ENCODE measurements at regions not wholly inside any gene's neighbourhood (a gene's known extent, or its start where the extent isn't known, plus 50 kb on each side); places are given as distances from the start of the nearest gene placed in this dataset.

DNA sequence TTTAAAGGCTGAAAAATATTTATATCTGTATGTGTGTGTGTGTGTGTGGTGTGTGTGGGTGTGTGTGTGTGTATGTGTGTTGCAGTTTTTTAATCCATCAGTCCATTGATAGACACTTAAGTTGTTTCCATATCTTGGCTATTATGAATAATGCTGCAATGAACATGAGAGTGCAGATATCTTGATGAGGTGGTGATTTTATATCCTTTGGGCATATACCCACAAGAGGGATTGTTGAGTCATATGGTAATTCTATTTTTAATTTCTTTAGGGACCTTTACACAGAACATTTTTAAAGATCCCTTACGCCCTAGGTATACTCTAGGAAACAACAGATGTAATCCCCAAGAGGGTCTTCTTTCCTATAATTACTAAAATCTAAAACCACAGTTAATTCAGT lies 154.5 kb upstream of the CLEC14A start:
- DNase-seq (ENCODE audit: extremely low spot score) = no peak
- ChIA-PET POLR2A (no interaction called here), CTCF (no interaction called here)
- TF ChIP-seq FOXM1 (IDR thresholded peaks at IDR 0.05; ENCODE audit: borderline replicate concordance) (no peak), L3MBTL2 (conservative IDR thresholded peaks at IDR 0.05) (no peak)

GRCh38 chr14:38409071-38409705 lies 153.3 kb upstream of the CLEC14A start:
- CTCF ChIA-PET = no interaction called here
- POLR2A ChIA-PET = no interaction called here
- no peak for TF ChIP-seq LEF1 (IDR thresholded peaks at IDR 0.05; ENCODE audit: borderline replicate concordance)
- no peak for TF ChIP-seq SP1 (IDR thresholded peaks at IDR 0.05)
- no peak for TF ChIP-seq BHLHE40 (IDR thresholded peaks at IDR 0.05; ENCODE audit: borderline replicate concordance)
- no peak for TF ChIP-seq HDGF (IDR thresholded peaks at IDR 0.05; ENCODE audit: borderline replicate concordance)
- no peak for TF ChIP-seq NFRKB (IDR thresholded peaks at IDR 0.05)
- DNase-seq (ENCODE audit: extremely low spot score) = no peak

GRCh38 chr14:38405851-38406635 lies 150.2 kb upstream of the CLEC14A start:
- DNase-seq (ENCODE audit: extremely low spot score) = peak; percentile 9
- CTCF ChIA-PET = no interaction called here
- TF ChIP-seq TARDBP (IDR thresholded peaks at IDR 0.05) = no peak
- TF ChIP-seq SUZ12 (IDR thresholded peaks at IDR 0.05) = no peak
- no peak for TF ChIP-seq FOXM1 (IDR thresholded peaks at IDR 0.05; ENCODE audit: borderline replicate concordance)
- no peak for TF ChIP-seq NFRKB (IDR thresholded peaks at IDR 0.05)
- no peak for TF ChIP-seq SP1 (IDR thresholded peaks at IDR 0.05)
- TF ChIP-seq CTBP1 (IDR thresholded peaks at IDR 0.05; ENCODE audit: borderline replicate concordance) = no peak
- TF ChIP-seq HDGF (IDR thresholded peaks at IDR 0.05; ENCODE audit: borderline replicate concordance) = no peak
- no peak for TF ChIP-seq LEF1 (IDR thresholded peaks at IDR 0.05; ENCODE audit: borderline replicate concordance)
- TF ChIP-seq PKNOX1 (IDR thresholded peaks at IDR 0.05) = no peak
- TF ChIP-seq L3MBTL2 (conservative IDR thresholded peaks at IDR 0.05) = no peak
- no peak for TF ChIP-seq BHLHE40 (IDR thresholded peaks at IDR 0.05; ENCODE audit: borderline replicate concordance)
- TF ChIP-seq FOXA1 (IDR thresholded peaks at IDR 0.05) = no peak
- no peak for TF ChIP-seq FOXK2 (IDR thresholded peaks at IDR 0.05)
- TF ChIP-seq ZNF384 (IDR thresholded peaks at IDR 0.05) = no peak
- no peak for TF ChIP-seq ARNT (IDR thresholded peaks at IDR 0.05)

DNA sequence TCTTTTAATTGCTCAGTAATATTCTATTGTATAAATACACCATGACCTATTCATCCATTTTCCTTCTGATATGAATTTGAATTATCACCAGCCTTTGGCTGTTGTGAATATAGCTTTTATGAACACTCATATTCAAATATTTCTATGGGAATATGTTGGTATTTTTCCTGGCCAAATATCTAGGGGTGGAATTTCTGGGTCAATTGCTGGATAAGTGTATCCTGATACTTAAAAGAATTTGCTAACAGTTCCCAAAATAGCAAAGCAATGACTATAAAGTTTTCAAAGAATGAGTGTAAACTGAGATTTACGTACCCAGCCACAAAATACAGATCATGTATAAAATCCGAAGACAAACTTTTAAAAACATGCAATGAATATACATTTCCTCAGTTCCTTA lies 148.7 kb upstream of the CLEC14A start:
- ChIA-PET CTCF (interaction anchor here (0.6 kb wide), 1 partner anchor 60 kb away, joined by 3 read pairs; no protein-coding TSS in a partner anchor), POLR2A (no interaction called here)
- DNase-seq (ENCODE audit: extremely low spot score) = no peak
- TF ChIP-seq FOXK2 (IDR thresholded peaks at IDR 0.05) = no peak

More at GRCh38 chr14:38405851-38406635, 150.2 kb upstream of the CLEC14A start:
- POLR2A ChIA-PET = no interaction called here

DNA sequence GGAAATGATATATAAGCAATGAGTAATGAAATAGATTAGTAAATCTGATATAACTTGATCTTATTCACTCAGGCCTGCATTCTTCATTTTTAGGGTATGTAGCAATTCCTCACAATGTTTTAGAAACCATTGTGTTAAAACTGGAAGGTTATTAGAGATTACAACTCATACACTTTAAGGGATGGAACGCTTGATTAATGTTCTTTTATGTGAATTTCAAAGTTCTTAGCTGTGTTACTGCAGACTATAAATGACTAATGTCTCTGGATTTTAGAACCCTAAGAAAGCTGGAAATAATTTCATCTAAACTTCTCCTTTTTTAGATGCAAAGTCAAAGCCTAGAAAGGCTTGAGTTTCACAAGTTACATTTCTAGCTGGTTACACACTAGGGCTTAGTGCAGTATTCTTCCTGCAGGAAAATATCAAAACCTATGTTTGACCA lies 148.2 kb upstream of the CLEC14A start:
- TF ChIP-seq TARDBP (IDR thresholded peaks at IDR 0.05) (no peak), SP1 (IDR thresholded peaks at IDR 0.05) (no peak), L3MBTL2 (conservative IDR thresholded peaks at IDR 0.05) (no peak), SUZ12 (IDR thresholded peaks at IDR 0.05) (no peak), NFRKB (IDR thresholded peaks at IDR 0.05) (no peak), FOXK2 (IDR thresholded peaks at IDR 0.05) (no peak), LEF1 (IDR thresholded peaks at IDR 0.05; ENCODE audit: borderline replicate concordance) (no peak), FOXA1 (IDR thresholded peaks at IDR 0.05) (no peak)
- ChIA-PET CTCF (no interaction called here), POLR2A (no interaction called here)
- no peak for DNase-seq (ENCODE audit: extremely low spot score)

DNA sequence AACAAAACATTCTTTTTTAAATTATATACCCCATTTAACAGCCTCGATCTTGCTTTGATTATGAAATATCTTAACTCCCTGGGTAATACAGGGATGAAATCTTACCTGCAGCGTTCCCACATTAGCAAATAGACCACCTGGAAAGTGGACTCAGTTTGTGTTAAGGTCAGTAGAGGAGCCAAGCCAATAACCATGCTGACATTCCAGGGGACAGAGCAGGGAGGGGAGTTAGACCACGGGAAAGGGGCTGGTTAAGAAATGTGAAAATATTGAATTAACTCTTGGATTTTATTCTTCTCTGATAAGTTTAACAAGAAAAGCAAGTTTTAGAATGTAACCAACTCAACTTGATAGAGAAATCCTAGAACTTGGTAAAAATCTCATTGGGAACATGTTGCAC lies 144.9 kb upstream of the CLEC14A start:
- ChIA-PET POLR2A (no interaction called here), CTCF (no interaction called here)
- DNase-seq (ENCODE audit: extremely low spot score) = no peak
- TF ChIP-seq SUZ12 (IDR thresholded peaks at IDR 0.05) (no peak), L3MBTL2 (conservative IDR thresholded peaks at IDR 0.05) (no peak), PKNOX1 (IDR thresholded peaks at IDR 0.05) (no peak), BHLHE40 (IDR thresholded peaks at IDR 0.05; ENCODE audit: borderline replicate concordance) (no peak), FOXM1 (IDR thresholded peaks at IDR 0.05; ENCODE audit: borderline replicate concordance) (no peak), LEF1 (IDR thresholded peaks at IDR 0.05; ENCODE audit: borderline replicate concordance) (no peak), FOXK2 (IDR thresholded peaks at IDR 0.05) (no peak), NFRKB (IDR thresholded peaks at IDR 0.05) (no peak), TARDBP (IDR thresholded peaks at IDR 0.05) (no peak), ZNF384 (IDR thresholded peaks at IDR 0.05) (no peak), ARNT (IDR thresholded peaks at IDR 0.05) (no peak), FOXA1 (IDR thresholded peaks at IDR 0.05) (no peak), HDGF (IDR thresholded peaks at IDR 0.05; ENCODE audit: borderline replicate concordance) (no peak), CTBP1 (IDR thresholded peaks at IDR 0.05; ENCODE audit: borderline replicate concordance) (no peak)

- DNase-seq (ENCODE audit: extremely low spot score) = no peak
- no peak for TF ChIP-seq L3MBTL2 (conservative IDR thresholded peaks at IDR 0.05)
- no peak for TF ChIP-seq NFRKB (IDR thresholded peaks at IDR 0.05)
- no peak for TF ChIP-seq HDGF (IDR thresholded peaks at IDR 0.05; ENCODE audit: borderline replicate concordance)
- TF ChIP-seq ZNF384 (IDR thresholded peaks at IDR 0.05) = no peak
- TF ChIP-seq ARNT (IDR thresholded peaks at IDR 0.05) = no peak
- no peak for TF ChIP-seq TARDBP (IDR thresholded peaks at IDR 0.05)
- ChIA-PET CTCF (no interaction called here), POLR2A (no interaction called here)
These were observed 143.8 kb upstream of the CLEC14A start for GRCh38 chr14:38399652-38400051.
